Activated CD8-positive, alpha-beta T cell treated with anti-CD3 and anti-CD28 coated beads, Interleukin-2, amount 10 ng/mL, durations not matched to agents 7 days and 5 days (primary cell): ENCODE measurements at regions not wholly inside any gene's neighbourhood (a gene's known extent, or its start where the extent isn't known, plus 50 kb on each side); places are given as distances from the start of the nearest gene placed in this dataset.

Experiments
- ATAC-seq: fragments of 150-1000 bp; cut with Tn5 transposase; one replicate; pipeline ENCODE4 v1.10.0; 2021; ENCODE audit warnings: moderate library complexity
- CTCF ChIA-PET: fragments of 350-600 bp; sonication (Branson Sonifier 250); formaldehyde crosslinking; loops from one replicate; lab custom pipeline; 2021; ENCODE audit warnings: antibody characterized with exemption; lab: Charles Lee
- POLR2A ChIA-PET: fragments of 350-600 bp; sonication (Branson Sonifier 250); formaldehyde crosslinking; loops from one replicate; lab custom pipeline; 2021; ENCODE audit warnings: antibody characterized with exemption; lab: Charles Lee
- DNase-seq: peaks from one replicate; pipeline ENCODE4 v3.0.0-alpha.2; 2020
- H3K27ac Mint-ChIP-seq: one replicate; pipeline ENCODE4 v1.8.0; 2021; ENCODE audit warnings: mild to moderate bottlenecking, mixed read lengths
- H3K27me3 Mint-ChIP-seq: one replicate; pipeline ENCODE4 v1.8.0; 2021; ENCODE audit warnings: low read depth, mixed read lengths
- H3K36me3 Mint-ChIP-seq: one replicate; pipeline ENCODE4 v1.8.0; 2021; ENCODE audit warnings: low read depth, mixed read lengths
- H3K4me1 Mint-ChIP-seq: one replicate; pipeline ENCODE4 v1.8.0; 2021; ENCODE audit warnings: low read depth, mixed read lengths
- H3K4me3 Mint-ChIP-seq: one replicate; pipeline ENCODE4 v1.8.0; 2021; ENCODE audit warnings: mild to moderate bottlenecking, mixed read lengths
- H3K9me3 Mint-ChIP-seq: one replicate; pipeline ENCODE4 v1.8.0; 2022; ENCODE audit warnings: mixed read lengths; ENCODE audit not compliant: insufficient read depth

- ChIA-PET POLR2A (no interaction called here), CTCF (no interaction called here)
- ATAC-seq (no peak), DNase-seq (no peak)
- no peaks in the 10 kb centered on the region for H3K4me1 Mint-ChIP-seq
- peaks cover 4% of the 10 kb centered on the region for H3K9me3 Mint-ChIP-seq
- H3K27me3 Mint-ChIP-seq = no peaks in the 10 kb centered on the region
- no peaks in the 10 kb centered on the region for H3K36me3 Mint-ChIP-seq
- no peak overlapping the region for H3K4me3 Mint-ChIP-seq
- H3K27ac Mint-ChIP-seq = no peak overlapping the region
Observed at GRCh38 chr10:57314046-57314445, 953.0 kb upstream of the ZWINT start.

- ChIA-PET CTCF (no interaction called here), POLR2A (no interaction called here)
- Mint-ChIP-seq H3K27me3 (no peaks in the 10 kb centered on the region), H3K36me3 (no peaks in the 10 kb centered on the region), H3K9me3 (no peaks in the 10 kb centered on the region), H3K4me1 (no peaks in the 10 kb centered on the region), H3K4me3 (no peak overlapping the region), H3K27ac (no peak overlapping the region)
- no peak for ATAC-seq
- no peak for DNase-seq
Observed at GRCh38 chr10:57303566-57303965, 942.5 kb upstream of the ZWINT start.

GRCh38 chr10:57300718-57301117, 939.7 kb upstream of the ZWINT start:
- H3K4me3 Mint-ChIP-seq = no peak overlapping the region

GRCh38 chr10:57294698-57295097, 933.6 kb upstream of the ZWINT start:
- ATAC-seq (no peak), DNase-seq (no peak)
- Mint-ChIP-seq H3K4me3 (no peak overlapping the region), H3K36me3 (no peaks in the 10 kb centered on the region), H3K27ac (no peak overlapping the region), H3K27me3 (no peaks in the 10 kb centered on the region), H3K4me1 (no peaks in the 10 kb centered on the region), H3K9me3 (peaks cover 4% of the 10 kb centered on the region)
- CTCF ChIA-PET = no interaction called here
- POLR2A ChIA-PET = no interaction called here

More at GRCh38 chr10:57300718-57301117, 939.7 kb upstream of the ZWINT start:
- no peaks in the 10 kb centered on the region for H3K4me1 Mint-ChIP-seq
- ATAC-seq (no peak), DNase-seq (no peak)
- no peaks in the 10 kb centered on the region for H3K27me3 Mint-ChIP-seq
- ChIA-PET CTCF (no interaction called here), POLR2A (no interaction called here)
- H3K9me3 Mint-ChIP-seq = no peaks in the 10 kb centered on the region
- H3K27ac Mint-ChIP-seq = no peak overlapping the region
- H3K36me3 Mint-ChIP-seq = no peaks in the 10 kb centered on the region

GRCh38 chr10:57288754-57289153, 927.7 kb upstream of the ZWINT start:
- Mint-ChIP-seq H3K9me3 (peaks cover 4% of the 10 kb centered on the region), H3K36me3 (no peaks in the 10 kb centered on the region), H3K27me3 (no peaks in the 10 kb centered on the region), H3K27ac (no peak overlapping the region), H3K4me1 (no peaks in the 10 kb centered on the region), H3K4me3 (no peak overlapping the region)
- ChIA-PET POLR2A (no interaction called here), CTCF (no interaction called here)
- ATAC-seq (no peak), DNase-seq (no peak)

- ChIA-PET POLR2A (no interaction called here), CTCF (no interaction called here)
- DNase-seq (no peak), ATAC-seq (no peak)
- Mint-ChIP-seq H3K27me3 (no peaks in the 10 kb centered on the region), H3K9me3 (peaks cover 22% of the 10 kb centered on the region), H3K4me1 (no peaks in the 10 kb centered on the region), H3K4me3 (no peak overlapping the region), H3K36me3 (no peaks in the 10 kb centered on the region), H3K27ac (no peak overlapping the region)
Observed at GRCh38 chr10:57262892-57263291, 901.8 kb upstream of the ZWINT start.

- ATAC-seq (no peak), DNase-seq (no peak)
- Mint-ChIP-seq H3K27ac (no peak overlapping the region), H3K4me3 (no peak overlapping the region), H3K36me3 (no peaks in the 10 kb centered on the region), H3K9me3 (peaks cover 22% of the 10 kb centered on the region), H3K4me1 (no peaks in the 10 kb centered on the region), H3K27me3 (no peaks in the 10 kb centered on the region)
- ChIA-PET POLR2A (no interaction called here), CTCF (no interaction called here)
Observed at GRCh38 chr10:57260175-57260574, 899.1 kb upstream of the ZWINT start.

GRCh38 chr10:57249615-57250281, 888.7 kb upstream of the ZWINT start:
- no peak overlapping the region for H3K4me3 Mint-ChIP-seq
- H3K27ac Mint-ChIP-seq = no peak overlapping the region
- H3K9me3 Mint-ChIP-seq = peaks cover 4% of the 10 kb centered on the region
- no peaks in the 10 kb centered on the region for H3K27me3 Mint-ChIP-seq
- ATAC-seq (no peak), DNase-seq (no peak)
- ChIA-PET POLR2A (no interaction called here), CTCF (no interaction called here)
- H3K4me1 Mint-ChIP-seq = no peaks in the 10 kb centered on the region
- H3K36me3 Mint-ChIP-seq = no peaks in the 10 kb centered on the region

GRCh38 chr10:57247271-57247670, 886.2 kb upstream of the ZWINT start:
- POLR2A ChIA-PET = no interaction called here
- CTCF ChIA-PET = no interaction called here
- DNase-seq = no peak
- H3K27ac Mint-ChIP-seq = no peak overlapping the region
- ATAC-seq = no peak
- no peaks in the 10 kb centered on the region for H3K27me3 Mint-ChIP-seq
- H3K9me3 Mint-ChIP-seq = no peaks in the 10 kb centered on the region
- H3K4me1 Mint-ChIP-seq = no peaks in the 10 kb centered on the region
- H3K36me3 Mint-ChIP-seq = no peaks in the 10 kb centered on the region
- H3K4me3 Mint-ChIP-seq = no peak overlapping the region

GRCh38 chr10:57225920-57226319, 864.9 kb upstream of the ZWINT start:
- Mint-ChIP-seq H3K27me3 (no peaks in the 10 kb centered on the region), H3K36me3 (no peaks in the 10 kb centered on the region), H3K4me3 (no peak overlapping the region), H3K9me3 (peaks cover 14% of the 10 kb centered on the region), H3K27ac (no peak overlapping the region), H3K4me1 (no peaks in the 10 kb centered on the region)
- no peak for DNase-seq
- ChIA-PET CTCF (no interaction called here), POLR2A (no interaction called here)
- ATAC-seq = no peak

- no peak for ATAC-seq
- DNase-seq = no peak
- H3K9me3 Mint-ChIP-seq = peaks cover 8% of the 10 kb centered on the region
- ChIA-PET CTCF (no interaction called here), POLR2A (no interaction called here)
- no peak overlapping the region for H3K4me3 Mint-ChIP-seq
- H3K36me3 Mint-ChIP-seq = no peaks in the 10 kb centered on the region
- no peaks in the 10 kb centered on the region for H3K4me1 Mint-ChIP-seq
- H3K27ac Mint-ChIP-seq = no peak overlapping the region
- no peaks in the 10 kb centered on the region for H3K27me3 Mint-ChIP-seq
Observed at GRCh38 chr10:57224811-57225210, 863.8 kb upstream of the ZWINT start.

GRCh38 chr10:57222603-57223002, 861.5 kb upstream of the ZWINT start:
- Mint-ChIP-seq H3K9me3 (no peaks in the 10 kb centered on the region), H3K4me1 (no peaks in the 10 kb centered on the region), H3K36me3 (no peaks in the 10 kb centered on the region), H3K4me3 (no peak overlapping the region), H3K27me3 (no peaks in the 10 kb centered on the region), H3K27ac (no peak overlapping the region)
- ATAC-seq (no peak), DNase-seq (no peak)
- POLR2A ChIA-PET = no interaction called here
- CTCF ChIA-PET = no interaction called here

GRCh38 chr10:57222129-57222528, 861.1 kb upstream of the ZWINT start:
- H3K4me3 Mint-ChIP-seq = no peak overlapping the region
- no peaks in the 10 kb centered on the region for H3K36me3 Mint-ChIP-seq
- H3K27me3 Mint-ChIP-seq = no peaks in the 10 kb centered on the region
- POLR2A ChIA-PET = no interaction called here
- CTCF ChIA-PET = no interaction called here
- DNase-seq (no peak), ATAC-seq (no peak)
- H3K4me1 Mint-ChIP-seq = no peaks in the 10 kb centered on the region
- no peaks in the 10 kb centered on the region for H3K9me3 Mint-ChIP-seq
- H3K27ac Mint-ChIP-seq = no peak overlapping the region
